ENCODE measurements at regions not wholly inside any gene's neighbourhood (a gene's known extent, or its start where the extent isn't known, plus 50 kb on each side); places are given as distances from the start of the nearest gene placed in this dataset.

DNA sequence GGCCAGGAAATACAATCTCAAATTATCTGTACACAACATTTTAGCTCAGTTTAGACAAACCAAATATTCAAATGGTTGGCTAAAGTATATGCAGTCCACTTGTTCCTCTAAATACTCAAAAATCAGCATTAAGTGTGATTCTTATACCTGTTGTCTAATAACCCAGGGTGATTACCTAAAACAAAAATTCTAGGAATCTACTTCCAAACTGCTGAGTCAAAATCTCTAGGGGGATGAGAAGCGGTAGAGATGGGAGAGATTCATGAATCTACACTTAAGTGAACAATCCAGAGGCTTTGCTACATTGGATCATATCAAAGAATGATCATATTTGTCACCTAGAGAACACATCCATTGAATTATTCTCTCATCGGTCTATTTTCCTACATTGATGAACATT lies 420.9 kb upstream of the PKDCC start:
- TF ChIP-seq, protein P1, sequence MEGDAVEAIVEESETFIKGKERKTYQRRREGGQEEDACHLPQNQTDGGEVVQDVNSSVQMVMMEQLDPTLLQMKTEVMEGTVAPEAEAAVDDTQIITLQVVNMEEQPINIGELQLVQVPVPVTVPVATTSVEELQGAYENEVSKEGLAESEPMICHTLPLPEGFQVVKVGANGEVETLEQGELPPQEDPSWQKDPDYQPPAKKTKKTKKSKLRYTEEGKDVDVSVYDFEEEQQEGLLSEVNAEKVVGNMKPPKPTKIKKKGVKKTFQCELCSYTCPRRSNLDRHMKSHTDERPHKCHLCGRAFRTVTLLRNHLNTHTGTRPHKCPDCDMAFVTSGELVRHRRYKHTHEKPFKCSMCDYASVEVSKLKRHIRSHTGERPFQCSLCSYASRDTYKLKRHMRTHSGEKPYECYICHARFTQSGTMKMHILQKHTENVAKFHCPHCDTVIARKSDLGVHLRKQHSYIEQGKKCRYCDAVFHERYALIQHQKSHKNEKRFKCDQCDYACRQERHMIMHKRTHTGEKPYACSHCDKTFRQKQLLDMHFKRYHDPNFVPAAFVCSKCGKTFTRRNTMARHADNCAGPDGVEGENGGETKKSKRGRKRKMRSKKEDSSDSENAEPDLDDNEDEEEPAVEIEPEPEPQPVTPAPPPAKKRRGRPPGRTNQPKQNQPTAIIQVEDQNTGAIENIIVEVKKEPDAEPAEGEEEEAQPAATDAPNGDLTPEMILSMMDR (IDR thresholded peaks at IDR 0.05), result no peak
- no peak for TF ChIP-seq POLR2A (IDR thresholded peaks at IDR 0.05)

Measured in thyroid gland (tissue), 4 donors.